ENCODE measurements at regions not wholly inside any gene's neighbourhood (a gene's known extent, or its start where the extent isn't known, plus 50 kb on each side); places are given as distances from the start of the nearest gene placed in this dataset.
"Not testable (repeated sequence)": the region's sequence is repeated elsewhere in the genome, so short reads cannot be mapped to it uniquely, and the experiment has no call there.

DNA sequence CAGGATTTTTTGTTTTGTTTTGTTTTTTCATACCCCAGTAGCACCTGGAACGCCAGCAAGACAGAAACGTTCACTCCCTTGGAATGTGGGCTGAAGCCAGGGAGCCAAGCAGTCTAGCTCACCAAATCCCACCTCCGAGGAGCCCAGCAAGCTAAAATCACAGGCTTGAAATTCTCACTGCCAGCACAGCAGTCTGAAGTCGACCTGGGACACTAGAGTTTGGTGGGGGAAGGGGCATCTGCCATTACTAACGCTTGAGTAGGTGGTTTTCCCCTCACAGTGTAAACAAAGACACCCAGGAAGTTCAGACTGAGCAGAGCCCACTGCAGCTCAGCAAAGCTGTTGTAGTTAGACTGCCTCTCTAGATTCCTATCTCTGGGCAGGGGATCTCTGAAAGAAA, 99.6 kb upstream of the FGF16 start:
- H3K27ac ChIP-seq = no peak overlapping the region
- H3K27me3 ChIP-seq = no peaks in the 10 kb centered on the region

DNA sequence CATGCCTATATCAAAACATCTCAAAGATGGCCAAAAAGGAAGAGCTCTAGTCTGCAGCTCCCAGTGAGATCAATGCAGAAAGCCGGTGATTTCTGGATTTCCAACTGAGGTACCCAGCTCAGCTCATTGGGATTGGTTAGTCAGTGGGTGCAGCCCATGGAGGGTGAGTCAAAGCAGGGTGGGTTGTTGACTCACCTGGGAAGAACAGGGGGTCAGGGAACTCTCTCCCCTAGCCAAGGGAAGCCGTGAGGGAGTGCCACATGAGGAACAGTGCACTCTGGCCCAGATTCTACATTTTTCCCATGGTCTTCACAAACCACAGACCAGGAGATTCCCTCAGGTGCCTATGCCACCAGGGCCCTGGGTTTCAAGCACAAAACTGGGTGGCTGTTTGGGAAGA, 57.3 kb upstream of the FGF16 start:
- H3K9me3 ChIP-seq (replicated peaks) = no peaks in the 10 kb centered on the region
- H3K27ac ChIP-seq = no peak overlapping the region
- H3K4me3 ChIP-seq = no peak overlapping the region
- no peaks in the 10 kb centered on the region for H3K4me1 ChIP-seq
- no peaks in the 10 kb centered on the region for H3K27me3 ChIP-seq
- no peak for DNase-seq
- no peaks in the 10 kb centered on the region for H3K36me3 ChIP-seq

More for the DNA sequence above, 99.6 kb upstream of the FGF16 start:
- no peak for DNase-seq
- H3K36me3 ChIP-seq = no peaks in the 10 kb centered on the region
- no peak overlapping the region for H3K4me3 ChIP-seq
- no peaks in the 10 kb centered on the region; the same call in 1 of the 2 replicates for H3K4me1 ChIP-seq
- no peaks in the 10 kb centered on the region for H3K9me3 ChIP-seq (replicated peaks)

DNA sequence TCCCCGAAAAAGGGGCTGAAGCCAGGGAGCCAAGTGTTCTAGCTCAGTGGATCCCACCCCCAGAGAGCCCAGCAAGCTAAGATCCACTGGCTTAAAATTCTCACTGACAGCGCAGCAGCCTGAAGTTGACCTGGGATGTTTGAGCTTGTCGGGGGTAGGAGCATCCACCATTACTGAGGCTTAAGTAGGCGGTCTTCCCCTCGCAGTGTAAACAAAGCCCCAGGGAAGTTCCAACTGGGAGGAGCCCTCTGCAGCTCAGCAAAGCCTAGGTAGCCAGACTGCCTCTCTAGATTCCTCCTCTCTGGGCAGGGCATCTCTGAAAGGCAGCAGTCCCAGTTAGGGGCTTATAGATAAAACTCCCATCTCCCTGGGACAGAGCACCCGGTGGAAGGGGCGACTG, 56.8 kb upstream of the FGF16 start:
- H3K9me3 ChIP-seq (replicated peaks); H3K4me1 ChIP-seq; DNase-seq; H3K4me3 ChIP-seq; H3K27ac ChIP-seq; H3K36me3 ChIP-seq; H3K27me3 ChIP-seq: not testable (repeated sequence)

DNA sequence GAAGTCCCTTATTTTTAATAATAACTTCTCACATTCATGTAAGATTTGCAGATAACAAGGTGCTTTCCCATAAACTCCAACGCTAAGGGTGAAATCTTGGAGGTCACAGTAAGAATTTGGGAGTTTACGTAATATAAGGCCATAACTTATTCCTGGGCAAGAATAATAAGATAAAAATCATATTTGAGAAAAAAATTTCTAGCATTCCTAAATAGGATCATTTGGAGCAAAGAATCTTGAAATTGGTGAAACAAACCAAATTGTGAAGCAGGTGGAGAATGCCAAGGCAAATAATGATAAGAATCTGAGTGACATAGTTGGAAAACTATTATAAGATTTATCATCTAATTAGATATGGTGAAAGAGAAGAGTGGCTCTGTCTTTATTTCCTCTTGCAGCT, 50.4 kb upstream of the FGF16 start:
- Histone ChIP-seq H3K9me3 (replicated peaks) (no peaks in the 10 kb centered on the region), H3K27me3 (no peaks in the 10 kb centered on the region), H3K36me3 (no peaks in the 10 kb centered on the region), H3K4me3 (no peak overlapping the region), H3K27ac (no peak overlapping the region), H3K4me1 (no peaks in the 10 kb centered on the region)
- DNase-seq = no peak
